Nephron progenitor cell (in vitro differentiated cells): ENCODE measurements at regions not wholly inside any gene's neighbourhood (a gene's known extent, or its start where the extent isn't known, plus 50 kb on each side); places are given as distances from the start of the nearest gene placed in this dataset.
A peak's percentile ranks its signal among the peaks of the same experiment; 100 is the strongest.

Experiments used
- DNase-seq: peaks from one replicate; pipeline ENCODE4 v3.0.0; 2021
- H3K27ac Mint-ChIP-seq: 2 replicates; pipeline ENCODE4 v1.8.0; 2021; ENCODE audit warnings: mild to moderate bottlenecking, moderate library complexity, mixed read lengths
- H3K27me3 Mint-ChIP-seq: 2 replicates; pipeline ENCODE4 v1.8.0; 2021; ENCODE audit warnings: mild to moderate bottlenecking, low read depth, mixed read lengths; ENCODE audit not compliant: poor library complexity
- H3K36me3 Mint-ChIP-seq: 2 replicates; pipeline ENCODE4 v1.8.0; 2021; ENCODE audit warnings: low read depth, mixed read lengths
- H3K4me1 Mint-ChIP-seq: 2 replicates; pipeline ENCODE4 v1.8.0; 2021; ENCODE audit warnings: mixed read lengths
- H3K4me3 Mint-ChIP-seq: 2 replicates; pipeline ENCODE4 v1.8.0; 2021; ENCODE audit warnings: mild to moderate bottlenecking, moderate library complexity, mixed read lengths
- H3K9me3 Mint-ChIP-seq: 2 replicates; pipeline ENCODE4 v1.8.0; 2021; ENCODE audit warnings: mild to moderate bottlenecking, moderate library complexity, mixed read lengths
- CTCF ChIP-seq: fragments of 200-600 bp; sonication (generic); IDR thresholded peaks from 2 replicates; pipeline ENCODE4 v1.5.0; 2021; ENCODE audit warnings: antibody characterized with exemption

DNA sequence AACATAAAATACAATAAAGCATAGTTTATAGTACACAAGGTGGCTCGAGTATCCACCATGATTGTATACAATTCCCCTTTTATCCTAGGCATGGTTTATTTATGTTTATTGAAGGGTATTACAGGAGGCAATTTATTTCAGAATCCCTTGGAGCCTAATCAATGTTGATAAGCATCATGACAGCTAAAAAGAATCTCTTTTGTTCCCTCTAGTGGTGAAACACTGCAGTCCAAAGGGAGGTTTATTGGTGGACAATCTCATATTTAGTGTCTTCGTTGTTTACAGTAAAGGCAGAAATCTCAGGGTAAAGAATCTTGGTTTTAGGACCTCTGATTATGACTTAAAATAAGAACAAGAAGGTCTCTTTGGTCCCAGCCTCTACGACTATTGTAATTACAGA lies 1712.5 kb downstream of the C4orf33 start:
- H3K36me3 Mint-ChIP-seq: no peaks in the 10 kb centered on the region
- DNase-seq: no peak
- peaks cover 16% of the 10 kb centered on the region for H3K9me3 Mint-ChIP-seq
- no peak overlapping the region for H3K27ac Mint-ChIP-seq
- TF ChIP-seq CTCF: peak; percentile 63
- H3K4me1 Mint-ChIP-seq: no peaks in the 10 kb centered on the region
- H3K27me3 Mint-ChIP-seq: no peaks in the 10 kb centered on the region
- no peak overlapping the region for H3K4me3 Mint-ChIP-seq

GRCh38 chr4:130812117-130812765 lies 1716.3 kb downstream of the C4orf33 start:
- TF ChIP-seq CTCF: no peak
- no peak overlapping the region for H3K4me3 Mint-ChIP-seq
- H3K27ac Mint-ChIP-seq: no peak overlapping the region
- H3K27me3 Mint-ChIP-seq: no peaks in the 10 kb centered on the region
- no peak for DNase-seq
- H3K36me3 Mint-ChIP-seq: no peaks in the 10 kb centered on the region
- no peaks in the 10 kb centered on the region for H3K4me1 Mint-ChIP-seq
- H3K9me3 Mint-ChIP-seq: peaks cover 22% of the 10 kb centered on the region

DNA sequence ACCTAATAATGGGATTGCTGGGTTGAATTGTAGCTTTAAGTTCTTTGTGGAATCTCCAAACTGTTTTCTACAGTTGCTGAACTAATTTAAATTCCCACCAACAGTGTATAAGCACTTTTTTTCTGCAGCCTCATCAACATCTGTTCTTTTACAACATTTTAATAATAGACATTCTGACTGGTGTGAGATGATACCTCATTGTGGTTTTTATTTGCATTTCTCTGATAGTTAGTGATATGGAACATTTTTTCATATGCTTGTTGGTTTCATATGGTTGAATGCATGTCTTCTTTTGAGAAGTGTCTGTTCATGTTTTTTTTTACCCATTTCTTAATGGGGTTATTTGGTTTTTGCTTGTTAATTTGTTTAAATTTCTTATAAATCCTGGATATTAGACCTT lies 1718.9 kb downstream of the C4orf33 start:
- Mint-ChIP-seq H3K9me3 (peaks cover 22% of the 10 kb centered on the region), H3K4me1 (no peaks in the 10 kb centered on the region), H3K27ac (no peak overlapping the region), H3K27me3 (no peaks in the 10 kb centered on the region), H3K36me3 (no peaks in the 10 kb centered on the region), H3K4me3 (no peak overlapping the region)
- TF ChIP-seq CTCF: no peak
- DNase-seq: no peak

- DNase-seq: no peak
- peaks cover 13% of the 10 kb centered on the region for H3K9me3 Mint-ChIP-seq
- no peak overlapping the region for H3K4me3 Mint-ChIP-seq
- no peak overlapping the region for H3K27ac Mint-ChIP-seq
- H3K36me3 Mint-ChIP-seq: no peaks in the 10 kb centered on the region
- peaks cover 3% of the 10 kb centered on the region for H3K27me3 Mint-ChIP-seq
- no peak for TF ChIP-seq CTCF
- no peaks in the 10 kb centered on the region for H3K4me1 Mint-ChIP-seq
These were observed 1724.5 kb downstream of the C4orf33 start for GRCh38 chr4:130820448-130820847.

GRCh38 chr4:130825284-130825683 lies 1729.3 kb downstream of the C4orf33 start:
- DNase-seq: no peak
- no peaks in the 10 kb centered on the region for H3K4me1 Mint-ChIP-seq
- no peak overlapping the region for H3K4me3 Mint-ChIP-seq
- no peak overlapping the region for H3K27ac Mint-ChIP-seq
- no peaks in the 10 kb centered on the region for H3K36me3 Mint-ChIP-seq
- peaks cover 3% of the 10 kb centered on the region for H3K27me3 Mint-ChIP-seq
- H3K9me3 Mint-ChIP-seq: no peaks in the 10 kb centered on the region
- TF ChIP-seq CTCF: no peak

GRCh38 chr4:130850019-130850524 lies 1754.1 kb downstream of the C4orf33 start:
- no peak for DNase-seq
- Mint-ChIP-seq H3K4me1 (no peaks in the 10 kb centered on the region), H3K9me3 (peaks cover 9% of the 10 kb centered on the region), H3K4me3 (no peak overlapping the region), H3K27ac (no peak overlapping the region), H3K27me3 (peaks cover 6% of the 10 kb centered on the region), H3K36me3 (no peaks in the 10 kb centered on the region)
- no peak for TF ChIP-seq CTCF
